GM19240 (cell line): ENCODE measurements at regions not wholly inside any gene's neighbourhood (a gene's known extent, or its start where the extent isn't known, plus 50 kb on each side); places are given as distances from the start of the nearest gene placed in this dataset.
"Not testable (repeated sequence)": the region's sequence is repeated elsewhere in the genome, so short reads cannot be mapped to it uniquely, and the experiment has no call there.

Experiments used
- DNase-seq: peaks from one replicate; pipeline ENCODE4 v3.0.0; 2011; ENCODE audit warnings: low spot score; ENCODE audit not compliant: insufficient read length

DNA sequence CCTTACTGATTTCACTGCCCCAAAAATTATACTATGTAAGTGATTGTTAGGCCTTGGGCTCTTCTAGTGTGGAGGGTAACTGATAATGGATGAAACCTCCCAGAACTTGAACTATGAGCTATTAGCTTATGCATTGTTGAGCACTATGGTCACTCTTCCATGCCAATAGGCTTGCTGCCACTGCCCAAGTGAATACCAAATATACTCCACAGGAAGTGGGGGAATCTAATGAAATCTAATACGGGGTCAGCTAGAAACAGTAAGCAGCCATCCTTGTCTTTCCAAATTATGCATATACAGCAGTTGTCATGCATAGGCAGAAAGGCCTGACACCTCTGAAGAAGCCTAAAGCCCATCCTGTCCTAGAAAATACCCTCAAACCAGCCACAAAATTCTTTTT, 198.7 kb upstream of the PTBP2 start:
- no peak for DNase-seq

DNA sequence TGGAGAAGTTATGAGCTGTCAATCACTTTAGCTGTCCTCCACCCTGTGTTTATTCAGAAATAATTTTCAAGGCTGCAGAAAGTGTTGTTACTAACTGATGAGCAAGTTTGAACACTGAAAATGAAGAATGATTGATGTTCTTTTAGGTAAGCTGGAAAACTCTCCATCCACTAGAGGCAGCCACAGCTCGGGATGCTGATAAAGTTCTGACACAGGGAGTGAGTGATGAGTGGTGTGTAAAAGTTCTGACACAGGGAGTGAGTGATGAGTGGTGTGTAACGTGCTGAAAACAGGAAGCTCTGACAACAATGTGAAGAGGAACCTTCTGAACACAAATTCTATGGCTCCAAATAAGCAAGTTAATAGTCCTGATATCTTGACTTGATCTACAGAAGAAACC, 197.5 kb upstream of the PTBP2 start:
- DNase-seq, result no peak

DNA sequence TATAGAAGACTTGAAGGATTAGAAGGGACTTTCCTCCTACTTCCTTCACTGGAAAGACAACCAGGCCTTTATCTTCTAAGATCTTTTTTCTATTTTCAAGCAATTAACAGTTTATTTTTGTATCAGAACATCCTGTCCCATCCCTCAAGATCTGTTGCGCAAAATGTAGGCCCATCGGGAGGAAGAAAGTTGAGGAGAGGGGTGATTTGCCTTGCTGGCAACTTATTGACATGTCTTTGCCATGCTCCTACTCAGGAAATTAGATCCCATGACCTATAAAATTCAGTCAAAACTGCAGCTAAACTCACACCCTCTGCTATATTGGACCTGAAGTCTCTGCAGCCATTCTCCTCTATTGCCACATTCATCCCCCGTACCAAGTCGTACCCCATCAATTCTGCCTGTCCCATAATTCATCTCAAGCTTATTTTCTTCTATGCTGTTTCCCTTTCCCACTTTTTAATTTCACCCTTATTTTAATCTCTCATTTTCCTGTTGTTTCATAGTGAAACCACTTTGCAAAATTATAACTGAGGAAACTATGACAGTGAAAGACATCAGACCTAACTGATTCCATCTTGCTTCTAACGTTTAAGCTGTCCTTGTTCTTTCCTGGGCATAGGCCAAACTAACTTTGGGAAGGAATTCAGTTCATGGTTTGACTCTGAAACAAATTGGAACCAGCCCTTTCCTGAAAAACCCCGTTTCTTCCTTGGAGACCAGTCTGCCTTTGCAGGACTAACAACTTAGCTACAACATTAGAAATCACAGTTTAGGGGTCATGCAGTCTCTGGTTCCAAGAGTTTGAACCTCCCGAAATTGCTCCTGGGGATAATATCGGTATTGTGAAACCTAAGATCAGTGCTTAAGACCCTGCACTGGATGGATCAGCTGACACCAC, 195.7 kb upstream of the PTBP2 start:
- no peak for DNase-seq

DNA sequence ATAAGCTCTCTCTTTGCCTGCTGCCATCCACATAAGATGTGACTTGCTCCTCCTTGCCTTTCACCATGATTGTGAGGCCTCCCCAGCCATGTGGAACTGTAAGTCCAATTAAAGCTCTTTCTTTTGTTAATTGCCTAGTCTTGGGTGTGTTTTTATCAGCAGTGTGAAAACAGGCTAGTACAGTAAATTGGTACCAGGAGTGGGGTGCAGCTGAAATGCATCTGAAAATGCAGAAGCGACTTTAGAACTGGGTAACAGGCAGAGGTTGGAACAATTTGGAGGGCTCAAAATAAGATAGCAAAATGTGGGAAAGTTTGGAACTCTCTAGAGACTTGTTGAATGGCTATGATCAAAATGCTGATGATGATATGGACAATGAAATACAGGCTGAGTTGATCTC, 192.9 kb upstream of the PTBP2 start:
- DNase-seq, result not testable (repeated sequence)

DNA sequence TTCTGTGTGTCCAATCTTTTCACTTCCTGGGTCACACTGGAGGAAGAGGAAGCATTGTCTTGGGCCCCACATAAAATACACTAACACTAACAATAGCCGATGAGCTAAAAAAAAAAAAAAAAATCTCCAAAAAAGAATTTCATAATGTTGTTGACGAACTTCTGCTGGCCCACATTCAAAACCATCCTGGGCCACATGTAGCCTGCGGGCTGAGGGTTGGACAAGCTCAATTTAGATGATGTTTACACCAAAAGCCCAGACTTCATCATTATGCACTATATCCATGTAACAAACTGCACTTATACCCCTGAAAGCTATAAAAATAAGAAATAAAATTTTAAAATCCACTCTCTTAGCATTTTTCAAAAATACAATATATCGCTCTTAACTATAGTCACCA, 187.8 kb upstream of the PTBP2 start:
- no peak for DNase-seq

DNA sequence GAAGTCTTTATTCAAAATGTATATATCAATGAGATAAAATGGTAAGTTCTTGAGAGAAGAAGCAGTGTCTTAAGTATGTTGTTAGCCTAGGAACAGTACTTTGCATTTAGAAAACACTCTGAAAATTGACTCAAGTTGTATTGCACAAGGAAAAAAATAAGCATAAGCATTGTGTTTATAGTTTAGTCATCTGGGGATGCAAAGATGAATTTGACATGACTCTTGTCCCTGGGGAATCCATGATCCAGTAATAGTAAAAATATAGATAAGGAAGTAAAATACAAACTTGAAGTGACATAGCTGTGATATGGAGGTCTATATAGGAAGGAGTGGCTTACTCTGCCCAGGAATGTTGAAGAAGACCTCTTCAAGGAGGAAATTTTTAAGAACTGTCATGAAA, 185.0 kb upstream of the PTBP2 start:
- no peak for DNase-seq

DNA sequence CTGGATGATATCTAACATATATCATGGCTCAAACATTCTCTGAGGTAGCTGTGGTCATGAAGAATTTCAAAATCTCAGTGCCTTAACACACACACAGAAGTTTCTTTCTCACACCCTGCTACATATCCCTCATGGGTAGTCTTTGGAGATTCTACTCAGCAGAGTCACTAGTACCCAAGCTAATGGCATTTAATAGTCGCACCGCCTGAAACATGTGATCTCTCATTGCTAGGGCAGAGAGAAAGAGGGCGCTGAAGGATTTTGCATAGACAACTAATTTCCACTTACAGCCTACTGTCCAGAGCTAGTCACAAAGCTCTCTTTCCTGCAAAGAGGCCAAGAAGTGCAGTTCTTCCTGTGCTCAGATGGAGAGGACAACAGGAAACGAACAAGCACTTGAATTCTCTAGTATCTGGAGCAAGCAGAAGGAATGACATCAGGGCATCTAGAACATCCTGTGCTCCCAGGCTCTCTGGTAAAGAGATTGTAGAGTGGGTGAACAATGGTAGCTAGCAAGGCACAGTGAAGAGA, 183.4 kb upstream of the PTBP2 start:
- DNase-seq, result no peak

DNA sequence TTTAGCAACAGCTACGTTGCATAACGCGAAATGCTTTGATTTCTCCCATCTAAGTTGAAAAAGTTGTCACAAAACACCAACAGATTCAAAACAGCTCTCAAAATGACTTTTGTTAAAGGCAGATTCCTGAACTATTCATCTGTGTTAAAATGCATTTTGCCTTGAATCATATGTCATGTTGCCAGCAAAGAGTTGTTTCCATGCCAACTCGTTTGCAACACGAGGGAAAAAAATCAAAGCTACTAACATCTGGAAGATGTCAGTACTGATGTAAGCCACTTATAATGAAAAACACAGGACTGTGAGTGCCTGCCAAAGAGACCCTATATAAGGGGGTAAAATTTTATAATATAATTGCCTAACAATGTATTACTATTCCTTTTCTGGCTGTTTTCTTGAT, 182.7 kb upstream of the PTBP2 start:
- DNase-seq, result no peak

DNA sequence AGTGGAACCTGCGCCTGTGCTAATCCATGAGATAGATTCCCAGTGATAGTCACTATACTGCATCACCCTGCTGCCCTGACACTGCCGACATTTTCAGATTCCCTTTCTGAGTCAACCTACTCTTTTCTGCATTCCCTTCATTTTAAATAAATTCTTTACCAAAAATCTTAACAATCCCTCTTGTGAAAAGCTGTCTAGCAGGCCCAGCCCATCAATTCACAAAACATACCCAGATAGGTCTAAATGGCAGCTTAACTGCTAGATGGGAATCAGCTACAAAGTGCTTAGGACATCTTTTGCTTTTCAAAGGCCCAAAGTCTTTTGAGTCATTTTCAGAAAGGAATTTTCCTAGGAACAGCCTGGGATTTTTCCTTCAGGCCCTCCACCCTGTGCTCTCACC, 180.1 kb upstream of the PTBP2 start:
- DNase-seq, result no peak

DNA sequence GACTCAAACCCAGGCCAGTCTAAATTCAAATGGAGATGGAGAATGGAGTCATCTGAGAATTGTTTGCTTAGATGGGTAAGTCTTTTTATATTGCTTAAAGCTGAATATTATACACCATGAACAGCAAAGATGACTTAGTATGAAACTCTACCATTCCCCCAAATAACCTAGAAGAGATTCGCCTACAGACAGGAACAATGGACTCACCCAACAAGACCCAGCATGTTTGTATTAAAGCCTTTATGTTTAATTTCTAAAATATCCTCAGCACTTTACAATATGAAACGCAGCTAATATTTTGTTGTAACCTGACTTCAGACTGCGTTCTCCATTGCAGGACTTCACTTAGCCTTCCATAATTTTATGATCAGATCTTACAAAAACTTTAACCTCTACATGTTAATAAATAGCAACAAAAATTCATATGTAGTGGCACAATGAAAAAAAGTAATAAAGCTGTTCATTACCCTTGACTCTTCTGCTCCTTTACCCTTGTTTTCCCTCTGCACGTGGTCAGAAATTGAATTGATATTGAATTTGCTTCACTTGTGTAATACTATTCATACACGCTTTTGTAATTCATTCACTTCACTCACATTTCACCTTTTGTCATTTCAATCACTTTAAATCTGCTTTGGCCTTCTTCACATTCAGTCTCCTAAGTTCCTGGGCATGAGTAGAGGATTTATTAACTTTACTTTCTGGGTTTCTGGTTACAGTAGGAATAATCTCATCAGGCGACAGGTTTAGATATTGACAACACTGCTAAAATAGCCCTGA, 177.3 kb upstream of the PTBP2 start:
- no peak for DNase-seq

DNA sequence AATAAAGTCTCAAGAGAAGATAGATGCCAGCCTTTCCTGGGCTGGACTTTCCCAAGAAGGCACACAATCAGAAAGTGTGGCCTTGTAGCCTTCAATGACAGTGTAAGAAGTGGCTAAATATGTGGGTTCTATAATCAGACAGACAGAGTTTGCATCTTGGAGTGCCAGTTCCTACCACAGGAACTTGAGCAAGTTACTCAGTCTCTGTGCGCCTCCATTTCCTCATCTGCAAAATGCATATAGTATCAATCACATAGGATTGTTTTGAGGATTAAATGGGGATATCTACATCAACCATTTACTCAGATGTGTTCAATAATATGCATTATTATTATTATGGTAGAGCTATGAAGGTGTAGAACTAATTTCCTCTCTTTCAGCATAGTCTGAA, 176.8 kb upstream of the PTBP2 start:
- DNase-seq, result no peak

DNA sequence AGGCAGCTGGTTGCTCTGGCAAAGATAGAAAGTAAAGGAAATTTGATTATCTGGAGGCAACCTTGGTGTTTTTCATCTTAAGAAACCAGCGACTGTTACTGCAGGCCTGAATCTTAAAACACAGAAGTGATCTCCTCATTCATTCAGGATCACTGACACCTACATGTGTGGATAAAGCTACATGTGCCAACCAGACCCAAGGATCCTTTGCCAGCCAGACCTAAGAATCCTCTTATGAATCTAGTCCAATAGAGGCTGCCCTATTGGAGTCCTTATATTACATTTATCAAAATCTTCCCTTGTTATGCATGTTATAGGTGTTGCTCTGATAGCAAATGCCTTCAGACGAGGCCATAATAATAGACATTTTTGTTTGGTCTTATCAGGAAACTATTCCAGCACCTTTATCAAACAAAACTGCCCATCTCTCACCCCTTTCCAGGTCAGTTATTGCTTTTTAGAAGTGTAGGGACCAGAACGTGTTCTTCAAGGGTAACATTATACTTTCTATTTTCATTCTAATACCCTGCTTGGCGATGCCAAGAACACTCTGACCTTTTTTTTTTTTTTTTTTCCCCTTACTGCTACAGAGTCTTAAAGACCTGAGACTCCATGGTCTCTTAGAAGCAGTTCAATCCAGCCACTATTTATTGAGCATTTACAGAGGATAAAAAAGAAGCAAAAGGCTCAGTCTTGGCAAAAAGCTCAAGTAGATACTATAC, 175.5 kb upstream of the PTBP2 start:
- no peak for DNase-seq

DNA sequence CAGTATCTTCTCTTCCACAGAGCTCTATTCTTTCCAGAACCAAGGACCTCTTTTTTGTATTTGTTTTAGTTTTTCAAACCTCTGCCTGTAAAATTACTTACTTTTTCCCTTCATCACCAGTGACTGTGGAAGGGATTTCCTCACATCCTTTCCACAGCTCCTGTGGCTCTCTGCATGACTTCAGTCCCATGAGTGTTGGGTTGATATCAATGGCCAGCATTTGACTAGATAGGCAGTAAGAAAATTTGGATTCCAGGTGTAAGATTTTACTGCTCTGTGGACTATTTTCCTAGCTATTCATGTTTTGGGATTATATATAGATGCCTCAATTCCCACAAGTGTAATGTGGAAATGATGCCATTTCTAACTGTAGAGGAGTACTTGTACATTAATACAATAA, 171.5 kb upstream of the PTBP2 start:
- DNase-seq, result no peak

DNA sequence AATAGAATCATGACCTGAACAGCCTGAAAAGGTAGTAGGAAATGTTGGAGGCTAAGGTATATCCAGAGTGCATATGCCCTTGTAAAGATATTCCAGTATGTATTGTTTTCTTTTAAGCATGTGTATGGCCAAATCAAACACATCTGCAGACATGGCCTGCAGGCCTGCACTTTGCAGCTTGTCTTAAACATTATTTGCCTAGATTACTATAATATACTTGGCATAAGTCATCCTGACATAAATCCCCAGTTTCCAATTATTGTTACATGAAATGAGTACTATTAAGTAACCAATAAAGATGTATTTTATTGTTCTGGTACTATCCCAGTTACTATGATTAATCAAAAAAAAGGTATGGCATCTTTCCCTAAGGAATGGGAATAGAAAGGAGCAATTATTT, 169.1 kb upstream of the PTBP2 start:
- DNase-seq, result no peak

DNA sequence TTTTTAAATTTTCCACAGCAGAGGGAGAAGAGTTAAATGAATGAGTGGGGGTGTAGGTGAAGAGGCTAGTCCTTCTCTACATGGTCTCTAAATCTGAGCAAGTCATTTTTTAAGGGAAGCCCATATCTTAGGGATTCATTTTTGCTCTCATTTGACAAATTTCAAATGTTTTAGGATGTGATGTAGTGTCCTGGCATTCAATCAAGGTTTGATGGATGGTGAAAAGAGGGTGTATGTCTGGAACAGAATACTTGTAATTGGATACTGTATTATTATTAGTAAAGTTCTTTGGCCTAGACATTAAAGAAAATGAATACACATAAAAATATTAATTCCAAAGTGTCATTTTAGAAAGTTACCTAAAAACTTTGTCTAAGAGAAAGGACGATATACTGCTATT, 167.8 kb upstream of the PTBP2 start:
- DNase-seq, result no peak

DNA sequence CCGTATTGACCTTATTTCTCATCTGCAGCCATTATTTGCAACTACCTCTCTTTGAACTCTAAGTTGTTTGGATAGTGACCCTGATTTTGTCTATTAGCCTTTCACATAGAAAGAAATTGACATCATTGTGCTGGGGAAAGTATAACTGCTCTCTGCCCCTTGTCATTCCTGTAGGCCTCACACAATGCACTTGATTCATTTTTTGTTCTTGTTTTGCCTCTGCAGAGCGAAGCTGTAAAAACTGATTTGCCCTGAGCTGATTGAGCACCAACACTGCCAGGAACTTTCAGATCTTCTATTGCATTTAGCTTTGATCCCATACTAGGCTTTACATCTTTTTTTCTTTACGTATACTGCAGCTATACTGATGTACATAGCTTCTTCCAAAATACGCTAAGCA, 167.2 kb upstream of the PTBP2 start:
- no peak for DNase-seq

DNA sequence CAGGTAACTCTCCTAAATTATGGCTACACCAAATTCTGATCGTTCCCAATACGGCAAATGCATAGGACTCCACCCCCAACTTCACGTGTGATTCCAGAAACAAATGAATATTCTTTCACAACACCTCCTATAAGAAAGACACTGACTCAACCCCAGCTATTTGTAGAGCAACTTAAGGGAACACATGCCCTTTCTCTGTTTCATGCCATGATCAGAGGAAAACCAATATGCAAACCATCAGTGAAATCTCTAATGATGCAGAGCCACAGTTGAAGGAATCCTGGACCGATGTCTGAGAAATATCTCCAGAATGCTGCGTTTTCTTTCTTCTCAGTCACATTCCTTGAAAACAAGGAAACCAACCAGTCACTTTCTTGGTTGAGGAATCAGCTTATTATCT, 164.2 kb upstream of the PTBP2 start:
- no peak for DNase-seq

DNA sequence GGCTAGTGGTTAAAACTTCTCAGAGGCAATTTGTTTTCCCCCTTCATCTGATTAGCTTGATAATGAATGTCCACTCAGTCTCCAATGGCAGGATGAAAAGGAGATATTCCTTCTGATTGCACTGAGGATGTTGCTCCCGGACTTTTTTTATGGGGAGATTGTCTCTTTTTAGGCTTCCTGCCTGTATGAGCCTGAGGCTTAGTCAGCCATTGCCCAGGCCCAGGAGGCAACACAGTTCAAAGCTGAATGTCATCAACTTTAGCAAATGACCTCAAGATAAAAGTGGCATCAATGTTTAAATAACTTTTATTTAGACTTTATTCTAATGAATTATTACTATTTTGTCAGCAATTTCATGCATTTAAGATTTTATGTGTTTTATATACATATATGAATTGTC, 162.9 kb upstream of the PTBP2 start:
- DNase-seq, result no peak

DNA sequence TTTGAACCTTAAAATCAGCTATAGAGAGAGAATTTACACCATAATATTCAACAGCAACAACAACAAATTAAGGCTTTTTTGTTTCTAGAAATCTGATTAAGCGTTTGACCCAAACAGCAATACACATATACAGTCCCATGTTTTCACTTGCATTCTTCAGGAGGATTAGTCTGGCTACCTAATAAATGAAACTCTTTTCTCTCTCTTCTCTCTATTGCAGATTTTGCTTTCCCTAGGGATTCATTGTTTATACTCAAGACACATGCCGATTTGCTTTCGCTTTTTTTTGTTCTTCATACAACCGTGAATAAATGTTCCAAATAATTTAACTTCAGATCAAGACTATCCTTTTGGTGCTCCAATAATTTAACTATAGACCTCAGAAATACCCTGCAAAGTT, 162.4 kb upstream of the PTBP2 start:
- no peak for DNase-seq

DNA sequence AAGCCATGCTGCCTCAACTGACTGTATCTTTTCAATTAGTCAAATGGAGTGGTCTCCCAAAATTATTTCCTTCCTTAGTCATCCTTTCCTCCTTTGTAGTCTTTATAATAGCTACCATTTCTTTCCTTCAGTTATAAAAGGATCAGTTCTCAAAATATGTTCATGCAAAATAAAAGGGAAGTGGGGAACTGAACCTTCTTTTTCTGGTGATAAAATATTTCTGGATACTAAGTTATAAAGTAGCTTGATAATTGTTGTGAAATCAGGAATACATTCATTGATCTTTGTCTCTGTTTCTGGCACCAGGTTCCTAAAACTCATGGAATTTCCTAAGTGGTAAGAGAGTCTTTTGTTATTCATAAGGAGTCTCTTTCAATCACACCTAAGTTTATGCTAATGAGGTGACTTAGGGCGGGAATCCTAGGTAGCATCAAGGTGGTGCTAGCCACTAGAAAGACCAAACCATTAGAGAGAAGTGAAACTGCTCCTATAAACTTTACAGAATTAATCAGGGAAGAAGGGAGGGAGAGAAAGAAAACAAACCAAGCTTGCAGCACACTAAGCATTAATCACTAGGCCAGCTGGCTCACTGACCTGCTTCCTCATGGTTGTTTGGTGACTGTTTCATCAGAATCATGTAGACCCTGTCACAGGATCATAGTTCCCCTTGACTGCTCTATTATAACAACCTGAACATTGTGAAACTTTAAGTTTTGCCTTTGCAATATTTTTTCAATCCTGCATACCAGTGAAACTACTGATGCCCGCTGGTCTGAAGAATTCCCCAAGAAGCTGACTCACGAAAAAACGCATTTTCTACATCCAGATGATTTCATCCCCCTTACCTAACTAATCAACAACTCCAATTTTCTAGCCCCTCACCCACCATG, 161.6 kb upstream of the PTBP2 start:
- no peak for DNase-seq

DNA sequence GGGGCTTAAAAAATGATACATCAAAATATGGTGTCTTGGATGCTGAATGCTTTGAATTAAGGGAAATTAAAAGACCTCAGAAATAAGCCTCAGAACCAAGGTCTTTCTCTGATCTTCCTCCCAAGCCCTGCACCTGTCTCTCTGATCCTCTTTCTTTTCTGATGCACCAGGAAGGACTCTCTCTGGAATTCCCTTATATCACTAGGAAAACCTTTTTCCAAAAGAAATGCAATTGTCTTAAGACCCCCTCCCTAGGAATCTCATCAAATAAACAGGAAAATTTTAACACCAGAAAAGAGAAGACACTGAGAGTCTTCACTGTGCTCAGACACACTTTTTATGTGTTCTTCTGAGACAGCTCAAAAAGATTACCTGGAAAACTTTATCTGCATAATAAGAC, 159.5 kb upstream of the PTBP2 start:
- no peak for DNase-seq
